ENCODE measurements at regions not wholly inside any gene's neighbourhood (a gene's known extent, or its start where the extent isn't known, plus 50 kb on each side); places are given as distances from the start of the nearest gene placed in this dataset.

- POLR2A ChIA-PET: no interaction called here
- CTCF ChIA-PET: no interaction called here
- H3K27ac Mint-ChIP-seq: no peak overlapping the region
These were observed 122.1 kb downstream of the AQP9 start for GRCh38 chr15:58260205-58260724.

GRCh38 chr15:58260725-58261267 is 122.6 kb downstream of the AQP9 start:
- Histone ChIP-seq H3K27me3 (ENCODE audit: control insufficient read depth in 2 of 2, insufficient read depth in 2 of 2, low read length in 2 of 2) (no peaks in the 10 kb centered on the region), H3K4me1 (ENCODE audit: control insufficient read depth in 2 of 2, insufficient read depth in 2 of 2, low read length in 2 of 2) (no peaks in the 10 kb centered on the region), H3K9me3 (ENCODE audit: control insufficient read depth in 2 of 3, low read length in 3 of 3) (no peaks in the 10 kb centered on the region), H3K27ac (ENCODE audit: low read depth, low read length) (no peak overlapping the region), H3K4me3 (ENCODE audit: low read length) (no peak overlapping the region), H3K36me3 (ENCODE audit: control insufficient read depth in 2 of 3, insufficient read depth in 3 of 3, low read length in 3 of 3) (no peaks in the 10 kb centered on the region)
- Mint-ChIP-seq H3K27me3 (peaks cover 0 to 8% (median 0%) of the 10 kb centered on the region in 5 donors), H3K36me3 (no peaks in the 10 kb centered on the region), H3K4me3 (no peak overlapping the region), H3K9me3 (no peaks in the 10 kb centered on the region), H3K4me1 (peaks cover 0 to 13% (median 9%) of the 10 kb centered on the region in 7 donors), H3K27ac (no peak overlapping the region)
- ATAC-seq: no peak
- POLR2A ChIA-PET: no interaction called here
- CTCF ChIA-PET: interaction anchor here (1.0 kb wide), 1 partner anchor 289 kb away, joined by 4 read pairs; no protein-coding TSS in a partner anchor
- intact Hi-C loops (cut with micrococcal nuclease): no loop called here
- no peak for DNase-seq

More at GRCh38 chr15:58260205-58260724, 122.1 kb downstream of the AQP9 start:
- H3K9me3 ChIP-seq (ENCODE audit: control insufficient read depth in 2 of 3, low read length in 3 of 3): no peaks in the 10 kb centered on the region
- Mint-ChIP-seq H3K4me3 (no peak overlapping the region), H3K9me3 (no peaks in the 10 kb centered on the region), H3K36me3 (no peaks in the 10 kb centered on the region), H3K27me3 (peaks cover 0 to 10% (median 4%) of the 10 kb centered on the region in 5 donors), H3K4me1 (peaks cover 0 to 13% (median 9%) of the 10 kb centered on the region in 7 donors)
- H3K36me3 ChIP-seq (ENCODE audit: control insufficient read depth in 2 of 3, insufficient read depth in 3 of 3, low read length in 3 of 3): no peaks in the 10 kb centered on the region
- intact Hi-C loops (cut with micrococcal nuclease): no loop called here
- no peak overlapping the region for H3K27ac ChIP-seq (ENCODE audit: low read depth, low read length)
- DNase-seq (no peak), ATAC-seq (no peak)
- H3K27me3 ChIP-seq (ENCODE audit: control insufficient read depth in 2 of 2, insufficient read depth in 2 of 2, low read length in 2 of 2): no peaks in the 10 kb centered on the region
- no peaks in the 10 kb centered on the region for H3K4me1 ChIP-seq (ENCODE audit: control insufficient read depth in 2 of 2, insufficient read depth in 2 of 2, low read length in 2 of 2)
- H3K4me3 ChIP-seq (ENCODE audit: low read length): no peak overlapping the region

GRCh38 chr15:58261368-58261767 is 123.2 kb downstream of the AQP9 start:
- DNase-seq (no peak), ATAC-seq (no peak)
- Mint-ChIP-seq H3K4me1 (peaks cover 0 to 13% (median 9%) of the 10 kb centered on the region in 7 donors), H3K36me3 (no peaks in the 10 kb centered on the region), H3K27me3 (peaks cover 0 to 8% (median 0%) of the 10 kb centered on the region in 5 donors), H3K27ac (no peak overlapping the region), H3K9me3 (no peaks in the 10 kb centered on the region), H3K4me3 (no peak overlapping the region)
- H3K27me3 ChIP-seq (ENCODE audit: control insufficient read depth in 2 of 2, insufficient read depth in 2 of 2, low read length in 2 of 2): no peaks in the 10 kb centered on the region
- H3K4me1 ChIP-seq (ENCODE audit: control insufficient read depth in 2 of 2, insufficient read depth in 2 of 2, low read length in 2 of 2): no peaks in the 10 kb centered on the region
- POLR2A ChIA-PET: no interaction called here
- no peaks in the 10 kb centered on the region for H3K36me3 ChIP-seq (ENCODE audit: control insufficient read depth in 2 of 3, insufficient read depth in 3 of 3, low read length in 3 of 3)
- no peak overlapping the region for H3K27ac ChIP-seq (ENCODE audit: low read depth, low read length)
- CTCF ChIA-PET: interaction anchor here (1.0 kb wide), 1 partner anchor 289 kb away, joined by 4 read pairs; no protein-coding TSS in a partner anchor
- intact Hi-C loops (cut with micrococcal nuclease): no loop called here
- H3K4me3 ChIP-seq (ENCODE audit: low read length): no peak overlapping the region
- H3K9me3 ChIP-seq (ENCODE audit: control insufficient read depth in 2 of 3, low read length in 3 of 3): no peaks in the 10 kb centered on the region

GRCh38 chr15:58264053-58264971 is 126.1 kb downstream of the AQP9 start:
- no peak for ATAC-seq
- Histone ChIP-seq H3K27me3 (ENCODE audit: control insufficient read depth in 2 of 2, insufficient read depth in 2 of 2, low read length in 2 of 2) (no peaks in the 10 kb centered on the region), H3K36me3 (ENCODE audit: control insufficient read depth in 2 of 3, insufficient read depth in 3 of 3, low read length in 3 of 3) (no peaks in the 10 kb centered on the region), H3K9me3 (ENCODE audit: control insufficient read depth in 2 of 3, low read length in 3 of 3) (no peaks in the 10 kb centered on the region), H3K27ac (ENCODE audit: low read depth, low read length) (no peak overlapping the region), H3K4me3 (ENCODE audit: low read length) (no peak overlapping the region), H3K4me1 (ENCODE audit: control insufficient read depth in 2 of 2, insufficient read depth in 2 of 2, low read length in 2 of 2) (no peaks in the 10 kb centered on the region)
- Mint-ChIP-seq H3K27me3 (peaks cover 0 to 8% (median 0%) of the 10 kb centered on the region in 5 donors), H3K36me3 (no peaks in the 10 kb centered on the region), H3K4me3 (peak overlapping the region in 7 of 10 donors; percentile 0 to 61 (median 33)), H3K27ac (peak overlapping the region in 3 of 9 donors; percentile 2 to 59 (median 31)), H3K4me1 (peaks cover under 1 to 13% (median 9%) of the 10 kb centered on the region in 7 donors), H3K9me3 (no peaks in the 10 kb centered on the region)
- no peak for DNase-seq
- POLR2A ChIA-PET: no interaction called here
- CTCF ChIA-PET: no interaction called here
- intact Hi-C loops (cut with micrococcal nuclease): no loop called here

- H3K27me3 Mint-ChIP-seq: peaks cover 0 to 8% (median 0%) of the 10 kb centered on the region in 5 donors
- ChIA-PET POLR2A (no interaction called here), CTCF (interaction anchor here (1.6 kb wide), 1 partner anchor 37 kb away, joined by 4 read pairs; no protein-coding TSS in a partner anchor)
- Histone ChIP-seq H3K9me3 (ENCODE audit: control insufficient read depth in 2 of 3, low read length in 3 of 3) (no peaks in the 10 kb centered on the region), H3K4me3 (ENCODE audit: low read length) (no peak overlapping the region), H3K27ac (ENCODE audit: low read depth, low read length) (no peak overlapping the region), H3K36me3 (ENCODE audit: control insufficient read depth in 2 of 3, insufficient read depth in 3 of 3, low read length in 3 of 3) (no peaks in the 10 kb centered on the region), H3K27me3 (ENCODE audit: control insufficient read depth in 2 of 2, insufficient read depth in 2 of 2, low read length in 2 of 2) (no peaks in the 10 kb centered on the region), H3K4me1 (ENCODE audit: control insufficient read depth in 2 of 2, insufficient read depth in 2 of 2, low read length in 2 of 2) (peaks cover 0 to 5% of the 10 kb centered on the region in 2 donors)
- peaks cover 0 to 14% (median 4%) of the 10 kb centered on the region in 11 donors for H3K9me3 Mint-ChIP-seq
- peaks cover 0 to 8% (median 5%) of the 10 kb centered on the region in 5 donors for H3K36me3 Mint-ChIP-seq
- intact Hi-C loops (cut with micrococcal nuclease): no loop called here
- H3K4me3 Mint-ChIP-seq: no peak overlapping the region
- peaks cover 6 to 25% (median 19%) of the 10 kb centered on the region in 7 donors for H3K4me1 Mint-ChIP-seq
- peak overlapping the region in 1 of 9 donors; percentile 49 for H3K27ac Mint-ChIP-seq
- no peak for ATAC-seq
- no peak for DNase-seq
These were observed 128.9 kb downstream of the AQP9 start for GRCh38 chr15:58267051-58267450.

- Mint-ChIP-seq H3K4me3 (no peak overlapping the region), H3K27me3 (peaks cover 0 to 8% (median 0%) of the 10 kb centered on the region in 5 donors), H3K4me1 (peaks cover 6 to 20% (median 17%) of the 10 kb centered on the region in 7 donors), H3K9me3 (peaks cover 0 to 14% (median 4%) of the 10 kb centered on the region in 11 donors), H3K36me3 (peaks cover 0 to 8% (median 5%) of the 10 kb centered on the region in 5 donors), H3K27ac (no peak overlapping the region)
- intact Hi-C loops (cut with micrococcal nuclease): no loop called here
- H3K4me3 ChIP-seq (ENCODE audit: low read length): no peak overlapping the region
- ATAC-seq (no peak), DNase-seq (no peak)
- H3K9me3 ChIP-seq (ENCODE audit: control insufficient read depth in 2 of 3, low read length in 3 of 3): no peaks in the 10 kb centered on the region
- H3K27me3 ChIP-seq (ENCODE audit: control insufficient read depth in 2 of 2, insufficient read depth in 2 of 2, low read length in 2 of 2): no peaks in the 10 kb centered on the region
- ChIA-PET CTCF (interaction anchor here (0.7 to 1.4 kb wide), 3 partner anchors 15 to 1223 kb away, joined by 3 to 4 read pairs (median 4); no protein-coding TSS in a partner anchor), POLR2A (interaction anchor here (0.7 kb wide), 1 partner anchor 15 kb away, joined by 3 read pairs; no protein-coding TSS in a partner anchor)
- no peak overlapping the region for H3K27ac ChIP-seq (ENCODE audit: low read depth, low read length)
- H3K36me3 ChIP-seq (ENCODE audit: control insufficient read depth in 2 of 3, insufficient read depth in 3 of 3, low read length in 3 of 3): no peaks in the 10 kb centered on the region
- peaks cover 0 to 5% of the 10 kb centered on the region in 2 donors for H3K4me1 ChIP-seq (ENCODE audit: control insufficient read depth in 2 of 2, insufficient read depth in 2 of 2, low read length in 2 of 2)
These were observed 130.6 kb downstream of the AQP9 start for GRCh38 chr15:58268746-58269267.

All from naive thymus-derived CD4-positive, alpha-beta T cell (primary cell).